ENCODE measurements at regions not wholly inside any gene's neighbourhood (a gene's known extent, or its start where the extent isn't known, plus 50 kb on each side); places are given as distances from the start of the nearest gene placed in this dataset.

DNA sequence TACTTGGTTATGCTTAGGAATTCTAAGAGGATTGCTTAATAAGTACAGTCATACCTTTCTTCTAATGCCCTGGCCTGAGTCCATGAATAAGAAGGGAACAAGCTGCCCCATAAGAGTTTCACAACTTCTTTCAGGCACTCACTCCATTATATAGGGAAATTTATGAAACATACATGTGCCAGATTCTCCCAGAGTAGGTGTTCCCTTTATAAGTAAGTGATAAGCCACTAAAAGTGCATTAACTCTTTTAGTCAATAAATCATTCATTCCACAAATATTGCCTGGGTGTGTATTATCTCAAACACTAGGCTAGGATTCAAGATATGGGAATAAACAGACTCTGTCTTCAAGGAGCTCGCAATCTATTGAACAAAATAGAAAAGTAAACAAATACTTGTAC is 84.5 kb upstream of the RBBP8 start:
- TF ChIP-seq, protein P1, sequence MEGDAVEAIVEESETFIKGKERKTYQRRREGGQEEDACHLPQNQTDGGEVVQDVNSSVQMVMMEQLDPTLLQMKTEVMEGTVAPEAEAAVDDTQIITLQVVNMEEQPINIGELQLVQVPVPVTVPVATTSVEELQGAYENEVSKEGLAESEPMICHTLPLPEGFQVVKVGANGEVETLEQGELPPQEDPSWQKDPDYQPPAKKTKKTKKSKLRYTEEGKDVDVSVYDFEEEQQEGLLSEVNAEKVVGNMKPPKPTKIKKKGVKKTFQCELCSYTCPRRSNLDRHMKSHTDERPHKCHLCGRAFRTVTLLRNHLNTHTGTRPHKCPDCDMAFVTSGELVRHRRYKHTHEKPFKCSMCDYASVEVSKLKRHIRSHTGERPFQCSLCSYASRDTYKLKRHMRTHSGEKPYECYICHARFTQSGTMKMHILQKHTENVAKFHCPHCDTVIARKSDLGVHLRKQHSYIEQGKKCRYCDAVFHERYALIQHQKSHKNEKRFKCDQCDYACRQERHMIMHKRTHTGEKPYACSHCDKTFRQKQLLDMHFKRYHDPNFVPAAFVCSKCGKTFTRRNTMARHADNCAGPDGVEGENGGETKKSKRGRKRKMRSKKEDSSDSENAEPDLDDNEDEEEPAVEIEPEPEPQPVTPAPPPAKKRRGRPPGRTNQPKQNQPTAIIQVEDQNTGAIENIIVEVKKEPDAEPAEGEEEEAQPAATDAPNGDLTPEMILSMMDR (IDR thresholded peaks at IDR 0.05; ENCODE audit: control extremely low read depth, extremely low read depth, low read depth, missing control alignments): no peak
- CTCF ChIA-PET: interaction anchor here (1.2 to 5.2 kb wide), 5 partner anchors 8 to 650 kb away, joined by 3 to 29 read pairs (median 5); no protein-coding TSS in a partner anchor
- DNase-seq (ENCODE audit: extremely low spot score): no peak
- POLR2A ChIA-PET: no interaction called here

DNA sequence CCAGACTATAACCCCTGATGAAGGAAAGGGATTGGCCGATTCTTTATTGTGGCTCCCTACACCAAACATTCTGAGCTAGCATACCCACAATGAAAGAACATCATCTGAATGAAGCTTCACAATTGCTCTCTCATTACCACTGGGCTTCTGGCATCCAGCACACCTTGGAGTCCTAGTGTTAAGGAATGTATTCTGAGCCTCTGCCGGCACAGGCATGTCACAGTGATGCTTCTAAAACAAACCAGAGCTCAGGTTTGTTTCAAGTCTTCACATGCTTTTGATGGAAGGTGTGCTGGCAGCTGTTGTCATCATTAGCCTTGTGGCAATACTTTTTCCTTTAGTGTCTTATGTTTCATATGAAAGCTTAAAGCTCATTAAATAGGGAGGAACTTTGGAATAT is 76.3 kb upstream of the RBBP8 start:
- POLR2A ChIA-PET: no interaction called here
- CTCF ChIA-PET: interaction anchor here (1.0 to 1.5 kb wide), 6 partner anchors 8 to 556 kb away, joined by 3 to 5 read pairs (median 4); no protein-coding TSS in a partner anchor
- no peak for DNase-seq (ENCODE audit: extremely low spot score)
- TF ChIP-seq, protein P1 (IDR thresholded peaks at IDR 0.05; ENCODE audit: control extremely low read depth, extremely low read depth, low read depth, missing control alignments): no peak

DNA sequence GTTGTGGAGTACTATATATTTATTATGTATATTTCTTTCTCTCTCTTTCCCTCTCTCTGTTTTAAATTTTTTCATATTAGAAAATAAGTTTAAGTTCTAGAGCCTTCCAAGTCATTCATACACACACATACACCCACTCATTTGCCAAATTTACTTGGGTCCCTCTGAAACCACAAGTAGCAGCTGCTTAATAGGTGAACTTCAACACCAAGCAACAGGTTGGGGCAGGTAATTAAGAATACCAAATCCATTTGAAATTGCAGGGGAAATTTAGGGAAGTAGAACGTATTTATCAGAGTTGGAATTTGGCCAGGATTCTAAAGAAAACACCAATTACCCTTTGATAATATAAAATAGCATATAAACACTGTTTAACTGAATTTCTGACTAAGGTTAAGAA is 75.0 kb upstream of the RBBP8 start:
- CTCF ChIA-PET: no interaction called here
- no peak for DNase-seq (ENCODE audit: extremely low spot score)
- POLR2A ChIA-PET: no interaction called here
- TF ChIP-seq, protein P1 (IDR thresholded peaks at IDR 0.05; ENCODE audit: control extremely low read depth, extremely low read depth, low read depth, missing control alignments): no peak

DNA sequence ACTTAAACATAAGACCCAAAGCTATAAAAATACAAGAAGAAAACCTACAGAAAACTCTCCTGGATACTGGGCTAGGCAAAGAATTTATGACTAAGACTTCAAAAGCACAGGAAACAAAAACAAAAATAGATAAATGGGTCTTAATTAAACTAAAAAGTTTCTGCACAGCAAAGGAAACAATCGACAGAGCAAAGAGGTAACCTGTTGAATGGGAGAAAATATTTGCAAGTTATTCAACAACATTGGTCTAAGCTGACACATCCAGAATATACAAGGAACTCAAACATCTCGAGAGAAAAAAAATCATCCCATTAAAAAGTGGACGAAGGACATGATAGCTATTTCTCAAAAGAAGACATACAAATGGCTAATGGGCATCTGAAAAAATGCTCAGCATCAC is 72.3 kb upstream of the RBBP8 start:
- ChIA-PET CTCF (no interaction called here), POLR2A (no interaction called here)
- DNase-seq (ENCODE audit: extremely low spot score): no peak
- TF ChIP-seq, protein P1 (IDR thresholded peaks at IDR 0.05; ENCODE audit: control extremely low read depth, extremely low read depth, low read depth, missing control alignments): no peak

DNA sequence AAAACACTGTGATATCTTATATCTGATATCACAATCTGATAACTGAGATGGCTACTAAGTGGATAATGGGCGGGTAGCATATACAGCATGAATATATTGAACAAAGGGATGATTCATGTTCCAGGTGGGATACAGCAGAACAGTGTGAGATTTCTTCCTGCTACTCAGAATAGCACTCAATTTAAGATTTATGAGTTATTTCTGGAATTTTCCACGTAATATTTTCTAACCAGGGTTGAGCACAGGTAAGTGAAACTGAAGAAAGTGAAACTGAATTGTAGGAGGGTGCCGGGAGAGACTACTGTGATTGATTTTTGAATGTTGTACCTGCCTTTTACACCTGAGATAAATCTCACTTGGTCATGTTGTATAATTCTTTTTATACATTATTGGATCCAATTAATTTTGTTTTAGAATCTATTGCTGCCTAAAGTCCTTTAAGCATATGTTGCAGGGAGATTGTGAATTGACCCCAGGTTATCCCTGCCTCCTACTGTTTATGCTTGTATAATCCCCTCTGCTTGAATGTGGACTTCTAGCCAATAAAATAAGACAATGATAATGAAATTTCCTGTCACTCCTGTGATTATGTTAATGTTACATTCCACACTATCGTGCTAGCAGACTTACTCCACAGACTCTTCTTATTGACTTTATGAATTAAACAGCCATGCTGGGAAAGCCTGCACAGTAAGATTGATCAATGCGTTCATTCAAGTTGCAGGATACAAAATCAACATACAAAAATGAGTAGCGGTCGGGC is 67.6 kb upstream of the RBBP8 start:
- TF ChIP-seq, protein P1 (IDR thresholded peaks at IDR 0.05; ENCODE audit: control extremely low read depth, extremely low read depth, low read depth, missing control alignments): no peak
- ChIA-PET CTCF (no interaction called here), POLR2A (no interaction called here)
- DNase-seq (ENCODE audit: extremely low spot score): no peak

DNA sequence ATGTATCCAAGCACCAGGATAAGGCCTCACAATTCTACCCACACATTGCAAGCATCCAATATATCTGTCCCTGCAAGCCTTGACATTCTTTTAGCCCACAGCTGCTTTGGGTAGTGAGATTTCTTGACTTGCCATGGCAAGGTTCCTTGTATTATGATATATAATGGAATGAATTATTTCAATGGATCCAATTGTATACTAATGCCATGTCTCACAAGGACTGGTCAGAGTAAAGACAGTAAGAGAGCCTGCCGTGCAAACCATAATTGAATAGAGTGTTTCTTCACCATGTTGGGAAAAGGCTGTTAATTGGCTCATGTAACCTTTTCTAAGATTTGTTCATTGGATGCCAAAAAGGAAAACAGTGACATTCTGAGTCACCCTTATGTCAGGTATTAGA is 64.3 kb upstream of the RBBP8 start:
- ChIA-PET POLR2A (no interaction called here), CTCF (no interaction called here)
- DNase-seq (ENCODE audit: extremely low spot score): no peak
- TF ChIP-seq, protein P1 (IDR thresholded peaks at IDR 0.05; ENCODE audit: control extremely low read depth, extremely low read depth, low read depth, missing control alignments): no peak

Measured in GM10248 (cell line).